ENCODE measurements at regions not wholly inside any gene's neighbourhood (a gene's known extent, or its start where the extent isn't known, plus 50 kb on each side); places are given as distances from the start of the nearest gene placed in this dataset.

DNA sequence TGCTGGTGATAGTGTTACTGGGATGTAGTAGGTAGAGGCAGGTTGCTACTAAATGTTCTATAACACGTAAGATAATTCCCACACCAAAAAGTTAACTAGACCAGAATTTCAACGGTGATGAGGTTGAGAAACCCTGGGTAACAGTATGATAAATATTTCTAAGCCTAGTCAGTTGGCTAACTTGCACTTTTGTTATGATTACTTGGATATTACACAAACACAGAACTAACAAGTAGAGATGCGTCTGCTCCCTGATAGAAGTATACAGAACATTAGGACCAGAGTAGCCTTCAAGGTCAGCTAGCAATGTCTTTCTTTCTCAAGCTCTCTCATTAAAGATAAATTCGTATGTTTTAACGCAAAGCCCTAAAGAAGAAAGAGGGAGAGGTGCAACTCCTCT lies 86.2 kb upstream of the FZD8 start:
- TF ChIP-seq CTCF (conservative IDR thresholded peaks at IDR 0.05; ENCODE audit: low read depth, low read length) (no peak), EZH2 (IDR thresholded peaks at IDR 0.05; ENCODE audit: borderline replicate concordance, low read depth, low read length, poor library complexity, severe bottlenecking) (no peak)

Data from A673 (cell line).